ENCODE measurements at regions not wholly inside any gene's neighbourhood (a gene's known extent, or its start where the extent isn't known, plus 50 kb on each side); places are given as distances from the start of the nearest gene placed in this dataset.

DNA sequence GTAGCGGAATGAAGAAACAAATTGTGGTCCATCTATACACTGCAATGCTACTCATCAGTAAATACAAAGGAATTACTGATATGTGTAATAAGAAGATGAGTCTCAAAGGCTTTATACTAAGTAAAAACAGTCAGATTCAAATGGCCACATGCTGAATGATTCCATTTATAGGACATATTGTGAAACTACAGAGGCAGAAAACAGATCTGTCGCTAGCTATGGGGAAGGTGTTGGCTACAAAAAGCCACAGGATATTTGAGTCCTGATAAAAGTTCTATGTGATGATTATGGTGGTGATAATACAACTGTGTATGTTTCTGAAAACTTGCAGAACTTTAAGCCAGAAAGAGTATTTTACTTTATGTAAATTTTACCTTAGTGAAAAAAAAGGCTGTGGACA is 313.2 kb downstream of the HDGFL1 start:
- DNase-seq (ENCODE audit: low read depth) = no peak

- DNase-seq (ENCODE audit: low read depth) = no peak
Observed at GRCh38 chr6:22883061-22883717, 313.8 kb downstream of the HDGFL1 start.

DNA sequence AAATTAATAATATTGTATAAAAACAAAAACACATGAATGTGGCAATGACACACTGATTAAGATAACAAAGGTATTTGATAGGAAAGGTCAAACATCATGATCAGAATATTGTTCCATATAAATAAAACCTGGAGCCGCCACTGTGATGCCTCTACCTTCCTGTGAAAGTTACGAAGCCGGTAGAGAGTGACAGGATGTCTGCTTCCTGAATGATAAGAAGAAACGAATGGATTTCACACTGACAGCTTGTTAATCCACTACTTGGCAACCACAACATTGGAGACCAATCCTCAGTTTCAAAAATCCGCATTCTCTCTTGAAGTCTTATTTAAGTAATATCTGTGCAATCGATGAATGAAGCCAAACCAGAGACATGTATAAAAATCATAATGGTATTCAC is 315.1 kb downstream of the HDGFL1 start:
- no peak for DNase-seq (ENCODE audit: low read depth)

- peak; percentile 71 for DNase-seq (ENCODE audit: low read depth)
Observed at GRCh38 chr6:22886650-22887581, 317.6 kb downstream of the HDGFL1 start.

DNA sequence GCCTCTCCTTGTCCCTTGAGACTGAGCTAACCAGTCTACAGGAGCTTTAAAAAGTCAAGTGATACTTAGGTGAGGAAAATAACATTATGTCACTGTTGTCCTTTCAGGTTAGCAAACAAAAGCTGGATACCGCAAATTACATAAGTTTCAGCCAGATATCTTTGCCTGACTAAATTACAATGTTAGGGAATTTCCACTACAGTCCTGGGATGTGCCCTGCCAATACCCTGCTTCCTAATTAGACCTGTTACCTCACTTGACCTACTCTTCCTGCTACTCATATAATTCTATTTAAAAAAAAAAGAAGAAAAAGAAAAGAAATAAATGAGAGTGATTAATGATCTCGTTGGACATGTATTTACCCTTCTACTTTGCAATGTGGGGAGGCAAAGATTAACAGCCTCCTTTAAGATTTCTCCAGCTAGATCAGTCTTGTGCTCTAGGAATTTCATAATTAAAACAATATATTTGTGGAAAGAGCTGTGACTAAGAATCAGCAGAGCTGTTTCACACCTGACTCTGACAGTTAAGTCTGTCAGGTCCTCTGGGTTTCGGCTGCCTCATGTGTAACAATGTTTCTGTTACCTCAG is 318.9 kb downstream of the HDGFL1 start:
- DNase-seq (ENCODE audit: low read depth) = no peak

DNA sequence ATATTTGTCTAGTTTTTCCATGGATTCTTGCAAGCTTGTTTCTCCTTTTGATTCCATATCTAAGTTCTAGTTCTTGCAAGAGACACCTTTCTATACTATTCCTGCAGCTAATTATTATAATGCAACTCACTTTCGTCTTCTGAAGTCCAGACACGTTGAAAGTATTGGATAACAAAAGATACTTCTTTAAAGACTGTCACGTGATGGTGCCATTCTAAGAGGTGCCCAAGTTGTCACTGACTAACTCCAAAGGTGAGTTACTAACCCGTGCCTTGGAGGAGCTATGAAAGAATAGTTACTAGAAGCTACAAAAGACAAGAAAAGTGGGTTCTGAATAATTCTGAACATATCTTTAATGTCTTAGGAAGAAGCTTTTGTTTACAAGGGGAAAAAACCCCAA is 322.6 kb downstream of the HDGFL1 start:
- no peak for DNase-seq (ENCODE audit: low read depth)

GRCh38 chr6:22892452-22892851 is 323.1 kb downstream of the HDGFL1 start:
- DNase-seq (ENCODE audit: low read depth) = peak; percentile 93

DNA sequence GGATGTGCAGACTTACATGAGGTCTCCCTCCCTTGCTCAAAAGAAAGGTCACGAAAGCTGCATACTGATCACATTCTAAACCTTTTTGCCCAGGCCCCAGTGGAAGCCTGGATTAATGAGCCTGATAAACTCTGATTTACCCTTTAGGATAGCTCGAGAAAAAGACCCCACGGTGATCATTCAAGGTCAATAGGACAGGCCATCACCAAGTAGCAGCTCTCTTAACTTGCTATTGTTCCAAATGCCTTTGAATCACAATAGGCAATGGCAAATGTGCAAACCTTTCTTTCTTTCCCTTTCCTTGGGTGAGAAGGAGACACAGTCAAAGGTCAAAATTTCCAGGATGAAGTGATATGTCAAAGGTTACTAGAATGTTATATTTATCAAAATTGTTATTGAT is 327.3 kb downstream of the HDGFL1 start:
- DNase-seq (ENCODE audit: low read depth) = no peak

- DNase-seq (ENCODE audit: low read depth) = no peak
Observed at GRCh38 chr6:22899426-22899825, 330.1 kb downstream of the HDGFL1 start.

DNA sequence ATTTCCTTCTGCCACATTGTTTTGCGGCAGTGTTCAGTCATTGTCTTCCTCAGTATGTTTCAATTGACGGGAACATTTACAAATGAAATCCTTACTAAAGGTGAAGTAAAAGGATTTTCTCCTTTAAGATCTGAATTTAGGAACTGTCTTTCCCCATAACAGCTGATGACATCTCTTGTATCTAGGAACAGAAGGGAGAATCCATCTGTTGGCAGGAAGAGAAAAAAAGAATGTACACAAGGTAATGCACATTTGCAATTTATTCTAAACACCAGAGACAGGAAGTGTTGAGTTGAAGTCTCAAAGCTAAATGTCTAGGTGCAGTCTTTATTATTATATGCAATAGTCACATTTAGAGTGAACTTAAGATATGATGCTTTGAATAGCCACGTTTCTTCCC is 334.5 kb downstream of the HDGFL1 start:
- no peak for DNase-seq (ENCODE audit: low read depth)

- no peak for DNase-seq (ENCODE audit: low read depth)
Observed at GRCh38 chr6:22904431-22904830, 335.1 kb downstream of the HDGFL1 start.

DNA sequence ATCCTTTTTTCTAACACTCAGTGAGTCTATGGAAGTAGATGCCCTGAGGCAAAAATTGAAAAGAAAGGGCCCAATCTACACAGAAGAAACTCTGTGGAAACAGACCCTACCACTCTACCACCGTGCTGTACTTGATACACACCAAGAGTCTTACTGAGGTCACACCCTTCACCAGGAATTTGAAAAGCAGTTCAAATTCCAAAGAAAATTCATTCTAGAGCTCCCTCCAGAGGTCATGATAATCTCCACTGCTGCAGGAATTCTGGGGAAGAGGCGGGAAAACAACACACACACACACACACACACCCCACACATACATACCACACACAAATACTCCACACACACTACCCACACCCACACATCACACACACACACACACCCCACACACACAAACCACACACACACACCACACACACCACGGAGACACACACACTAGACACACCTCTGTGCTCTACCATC is 336.8 kb downstream of the HDGFL1 start:
- DNase-seq (ENCODE audit: low read depth) = peak; percentile 77

GRCh38 chr6:22907085-22907484 is 337.7 kb downstream of the HDGFL1 start:
- DNase-seq (ENCODE audit: low read depth) = no peak

GRCh38 chr6:22910370-22910769 is 341.0 kb downstream of the HDGFL1 start:
- no peak for DNase-seq (ENCODE audit: low read depth)

DNA sequence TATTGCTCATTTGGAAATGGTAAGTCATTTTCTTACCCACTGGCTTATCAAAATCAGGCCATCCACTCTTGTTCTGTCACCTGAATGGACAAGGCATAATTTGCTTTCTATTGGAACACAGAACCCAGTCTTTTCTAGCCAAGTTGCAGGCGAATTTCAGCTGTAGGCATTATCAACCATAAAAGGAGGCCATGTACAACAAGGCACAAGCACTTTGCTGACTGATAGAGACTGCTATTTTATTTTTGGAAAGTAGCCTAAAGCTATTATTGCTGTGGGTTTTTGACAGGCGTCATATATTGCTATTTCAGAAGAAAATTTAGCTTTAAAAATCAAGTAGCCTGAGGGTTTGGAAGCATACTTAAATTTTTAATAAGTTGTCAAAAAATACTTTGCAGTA is 344.2 kb downstream of the HDGFL1 start:
- no peak for DNase-seq (ENCODE audit: low read depth)

DNA sequence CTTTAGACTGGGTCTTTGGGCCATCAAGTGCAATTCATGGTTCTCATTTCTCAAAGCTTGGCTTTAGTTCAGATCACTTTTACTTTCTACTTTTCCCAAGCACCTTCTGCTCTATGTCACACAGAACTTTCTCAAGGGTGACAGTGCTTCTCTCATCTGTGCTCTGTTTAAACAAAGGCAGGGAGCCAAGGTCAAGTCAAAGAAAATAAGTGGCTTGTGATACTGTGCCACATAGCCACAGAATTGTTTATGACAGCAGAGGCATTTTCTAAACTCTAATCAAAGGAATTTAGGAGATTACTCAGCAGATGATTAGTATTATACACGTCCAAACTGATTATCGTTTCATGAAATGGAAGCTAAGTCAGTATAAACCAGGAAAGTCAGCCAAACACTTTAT is 348.0 kb downstream of the HDGFL1 start:
- no peak for DNase-seq (ENCODE audit: low read depth)

DNA sequence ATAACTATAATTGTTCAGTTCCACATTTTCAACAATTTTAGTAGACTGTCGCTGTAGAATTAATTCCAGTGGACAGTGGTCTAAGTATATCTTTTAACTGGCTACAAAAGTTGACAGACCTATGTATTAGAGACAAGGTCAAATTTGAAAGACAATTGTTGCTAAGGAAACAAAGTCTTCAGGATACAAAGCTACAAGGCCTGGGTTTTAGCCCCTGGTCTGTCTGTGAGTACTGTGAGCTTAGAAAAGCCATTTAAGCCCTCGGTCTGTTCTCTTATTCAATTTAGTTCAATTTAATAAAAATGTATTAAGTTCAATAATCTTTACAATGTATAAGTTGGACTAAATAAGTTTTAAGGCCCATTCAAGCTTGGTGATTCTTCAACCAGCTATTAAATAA is 352.5 kb downstream of the HDGFL1 start:
- DNase-seq (ENCODE audit: low read depth) = no peak

GRCh38 chr6:22925304-22925835 is 356.0 kb downstream of the HDGFL1 start:
- no peak for DNase-seq (ENCODE audit: low read depth)

- DNase-seq (ENCODE audit: low read depth) = no peak
Observed at GRCh38 chr6:22925920-22926789, 356.8 kb downstream of the HDGFL1 start.

DNA sequence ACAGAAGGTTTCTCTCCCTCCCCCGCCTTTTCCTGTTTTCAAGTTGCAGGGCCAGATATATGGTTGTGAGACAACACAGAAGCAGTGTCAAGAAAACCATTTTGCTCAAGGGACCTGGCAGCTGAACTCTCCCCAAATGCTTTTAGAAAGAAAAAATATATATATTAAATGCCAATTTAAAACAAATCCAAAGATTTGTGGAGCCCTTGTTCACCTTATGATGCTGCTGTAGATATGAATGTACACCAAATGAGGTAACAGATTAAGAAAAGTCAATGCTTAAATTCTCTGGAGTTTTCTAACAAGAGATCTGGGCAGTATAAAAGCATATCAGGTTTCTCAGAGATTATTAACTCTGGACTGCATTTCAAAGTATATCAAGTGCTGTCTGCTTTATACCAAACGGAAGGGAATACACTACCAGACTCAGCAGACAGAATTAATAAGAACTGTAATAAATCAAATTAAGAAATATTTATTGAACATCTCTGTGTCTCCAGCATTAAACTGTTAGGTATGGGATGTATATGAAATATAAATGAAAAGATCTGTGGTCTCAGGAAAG is 357.5 kb downstream of the HDGFL1 start:
- DNase-seq (ENCODE audit: low read depth) = peak; percentile 11

- DNase-seq (ENCODE audit: low read depth) = no peak
Observed at GRCh38 chr6:22928775-22929174, 359.4 kb downstream of the HDGFL1 start.

Measured in LHCN-M2 (cell line).